Endothelial cell of umbilical vein (primary cell): ENCODE measurements at regions not wholly inside any gene's neighbourhood (a gene's known extent, or its start where the extent isn't known, plus 50 kb on each side); places are given as distances from the start of the nearest gene placed in this dataset.
A peak's percentile ranks its signal among the peaks of the same experiment; 100 is the strongest.

Source experiments
- BruUV-seq: library from RNA; stranded (reverse); fragments of 400-500 nt; replicated peaks from 2 replicates; lab custom pipeline; 2021; lab: Mats Ljungman, UMichigan
- CTCF ChIA-PET: fragments of 300-600, 350-600 bp; sonication (Branson Sonifier 250); formaldehyde crosslinking; loops from one replicate; lab custom pipeline; 2021; ENCODE audit warnings: antibody characterized with exemption, inconsistent platforms; lab: Charles Lee
- POLR2A ChIA-PET: fragments of 300-600, 350-600 bp; sonication (Branson Sonifier 250); formaldehyde crosslinking; loops from one replicate; lab custom pipeline; 2021; ENCODE audit warnings: antibody characterized with exemption, inconsistent platforms; lab: Charles Lee
- DNase-seq: peaks from one replicate; pipeline ENCODE4 v3.0.0-alpha.2; 2011; ENCODE audit warnings: low read depth, low spot score
- FAIRE-seq: peaks from 2 replicates; lab custom pipeline; 2011; peaks lifted over from hg19 to GRCh38; lab: Jason Lieb, UNC
- H2AFZ ChIP-seq: 2 replicates; pipeline ENCODE4 v1.6.0; 2012; ENCODE audit warnings: low read depth, low read length, control low read depth, inconsistent platforms
- H3K27ac ChIP-seq: 2 replicates; pipeline ENCODE4 v1.5.1; 2011; ENCODE audit warnings: low read depth, mild to moderate bottlenecking, control low read depth, low read length, moderate library complexity; ENCODE audit not compliant: insufficient read depth
- H3K27me3 ChIP-seq, 2 experiments: 2 replicates each; pipeline versions ENCODE4 v1.6.0 to v1.6.1; 2011; ENCODE audit warnings: low read length in 2 of 2, mixed read lengths in 1 of 2; ENCODE audit not compliant: control insufficient read depth in 2 of 2, insufficient read depth in 2 of 2
- H3K36me3 ChIP-seq, 2 experiments: 2 replicates in 1 of 2; 3 replicates in 1 of 2; pipeline ENCODE4 v1.5.1; 2011; ENCODE audit warnings: low read length in 2 of 2, mild to moderate bottlenecking in 1 of 2, moderate library complexity in 1 of 2; ENCODE audit not compliant: control insufficient read depth in 2 of 2, insufficient read depth in 2 of 2; ENCODE audit errors: extremely low read depth in 1 of 2
- H3K4me1 ChIP-seq: 3 replicates; pipeline ENCODE4 v1.5.1; 2011; ENCODE audit warnings: mild to moderate bottlenecking, low read length; ENCODE audit not compliant: control insufficient read depth, insufficient read depth; ENCODE audit errors: extremely low read depth
- H3K4me2 ChIP-seq: 2 replicates; pipeline ENCODE4 v1.6.1; 2011; ENCODE audit warnings: low read length, control low read depth, mixed read lengths; ENCODE audit not compliant: insufficient read depth
- H3K4me3 ChIP-seq, 3 experiments: fragments of 200-600 bp in 1 of 3; sonication (generic), shearing (Covaris generic) in 1 of 3; replicated peaks in 1 of 3; 2 replicates each; pipeline ENCODE4 v1.5.1; 2011 to 2016; ENCODE audit warnings: control low read depth in 3 of 3, low read length in 3 of 3, mild to moderate bottlenecking in 2 of 3, inconsistent platforms in 1 of 3, low read depth in 1 of 3, moderate library complexity in 1 of 3; ENCODE audit not compliant: insufficient read depth in 1 of 3
- H3K79me2 ChIP-seq: 2 replicates; pipeline ENCODE4 v1.6.0; 2012; ENCODE audit warnings: low read length, inconsistent platforms; ENCODE audit not compliant: control insufficient read depth, insufficient read depth
- H3K9ac ChIP-seq: replicated peaks from 2 replicates; pipeline ENCODE3; 2011; ENCODE audit warnings: low read length, control low read depth; ENCODE audit not compliant: insufficient read depth; ENCODE audit errors: extremely low read depth
- H3K9me1 ChIP-seq: replicated peaks from 3 replicates; pipeline ENCODE4 v1.6.0; 2011; ENCODE audit warnings: mild to moderate bottlenecking, low read length; ENCODE audit not compliant: control insufficient read depth, insufficient read depth; ENCODE audit errors: extremely low read depth
- H3K9me3 ChIP-seq: replicated peaks from 2 replicates; pipeline ENCODE4 v1.5.1; 2012; ENCODE audit warnings: low read length, inconsistent platforms; ENCODE audit not compliant: control insufficient read depth, insufficient read depth
- H4K20me1 ChIP-seq: replicated peaks from 2 replicates; pipeline ENCODE3; 2011; ENCODE audit warnings: mild to moderate bottlenecking, low read length; ENCODE audit not compliant: control insufficient read depth, insufficient read depth; ENCODE audit errors: extremely low read depth
- CTCF ChIP-seq, 2 donors: IDR thresholded peaks; 1 replicate in 1 of 2; 2 replicates in 1 of 2; pipeline ENCODE4 v1.5.1; 2011; ENCODE audit warnings: low read length in 2 of 2, mild to moderate bottlenecking in 2 of 2, moderate library complexity in 2 of 2, control low read depth in 1 of 2, inconsistent platforms in 1 of 2, low read depth in 1 of 2; ENCODE audit not compliant: insufficient read depth in 1 of 2; ENCODE audit errors: extremely low read depth in 1 of 2
- EZH2 ChIP-seq: IDR thresholded peaks from 2 replicates; pipeline ENCODE4 v1.6.1; 2012; ENCODE audit warnings: borderline replicate concordance, low read depth, mild to moderate bottlenecking, moderate library complexity, low read length, inconsistent platforms; ENCODE audit not compliant: severe bottlenecking
- FOS ChIP-seq: IDR thresholded peaks from 2 replicates; pipeline ENCODE4 v1.6.1; 2011; ENCODE audit warnings: mild to moderate bottlenecking, low read length, moderate library complexity, borderline replicate concordance; ENCODE audit not compliant: insufficient read depth
- GATA2 ChIP-seq: IDR thresholded peaks from 2 replicates; pipeline ENCODE4 v1.7.0; 2011; ENCODE audit warnings: low read depth, mild to moderate bottlenecking, moderate library complexity, mixed read lengths, low read length; ENCODE audit not compliant: insufficient read length, insufficient read depth
- JUN ChIP-seq: IDR thresholded peaks from 2 replicates; pipeline ENCODE4 v1.6.1; 2011; ENCODE audit warnings: borderline replicate concordance, low read depth; ENCODE audit not compliant: insufficient read length, insufficient read depth
- MYC ChIP-seq: IDR thresholded peaks from one replicate; pipeline ENCODE4 v1.6.1; 2011; ENCODE audit warnings: mild to moderate bottlenecking, low read depth, low read length
- POLR2A ChIP-seq: IDR thresholded peaks from 2 replicates; pipeline ENCODE4 v1.6.1; 2012; ENCODE audit warnings: low read depth, mild to moderate bottlenecking, control low read depth, low read length
- POLR2AphosphoS5 ChIP-seq: IDR thresholded peaks from 2 replicates; pipeline ENCODE4 v1.6.1; 2012; ENCODE audit warnings: low read depth, mild to moderate bottlenecking, control low read depth, low read length, moderate library complexity; ENCODE audit not compliant: insufficient read depth
- dilution Hi-C: fragments of 300-500 bp; cut with MboI; formaldehyde crosslinking; loops from one replicate; pipeline ENCODE4 v1.15.0; 2019; ENCODE audit warnings: low sequenced_read_pairs; ENCODE audit not compliant: extremely low pct_ligation_motif_present
- intact Hi-C: fragments of 100-400 bp; cut with micrococcal nuclease; formaldehyde crosslinking; loops from one replicate; pipeline ENCODE4 v1.10.0; 2022

GRCh38 chr1:94729267-94729666 lies 90.9 kb upstream of the SLC44A3 start:
- ChIA-PET POLR2A (no interaction called here), CTCF (interaction anchor here (0.9 to 1.4 kb wide), 3 partner anchors 10 to 60 kb away, joined by 3 read pairs; no protein-coding TSS in a partner anchor)
- Histone ChIP-seq H2AFZ (peak overlapping the region; percentile 40), H3K27ac (no peak overlapping the region), H3K9me1 (no peaks in the 10 kb centered on the region), H3K9ac (no peak overlapping the region), H3K4me2 (peak overlapping the region; percentile 43), H3K4me3 (peak overlapping the region in 1 of 3 experiments; percentile 28), H3K4me1 (peaks cover 17% of the 10 kb centered on the region), H3K9me3 (no peaks in the 10 kb centered on the region), H3K36me3 (no peaks in the 10 kb centered on the region), H3K27me3 (no peaks in the 10 kb centered on the region), H4K20me1 (no peaks in the 10 kb centered on the region), H3K79me2 (no peaks in the 10 kb centered on the region)
- DNase-seq (peak; percentile 71), FAIRE-seq (peak; percentile 95)
- dilution Hi-C loops, result no loop called here
- TF ChIP-seq FOS (peak; percentile 16), EZH2 (no peak), MYC (no peak), GATA2 (no peak)
- no TSS peak for BruUV-seq
- intact Hi-C loops, result loop anchor here (2.0 kb wide), 2 partner anchors 64 to 66 kb away; no protein-coding TSS in a partner anchor

- no peaks in the 10 kb centered on the region for H4K20me1 ChIP-seq
- H3K79me2 ChIP-seq, result no peaks in the 10 kb centered on the region
- no peak overlapping the region for H3K4me3 ChIP-seq
- H3K27me3 ChIP-seq, result no peaks in the 10 kb centered on the region
- peak; percentile 49 for FAIRE-seq
- H3K4me1 ChIP-seq, result peaks cover 17% of the 10 kb centered on the region
- dilution Hi-C loops (no loop called here), intact Hi-C loops (loop anchor here (2.0 kb wide), 2 partner anchors 63 to 67 kb away; no protein-coding TSS in a partner anchor)
- no peak overlapping the region for H2AFZ ChIP-seq
- no peak for TF ChIP-seq GATA2
- TF ChIP-seq FOS, result peak; percentile 79
- TF ChIP-seq JUN, result peak; percentile 50
- no peak for TF ChIP-seq POLR2AphosphoS5
- TF ChIP-seq POLR2A, result no peak
- TF ChIP-seq CTCF (IDR thresholded peaks at IDR 0.05; ENCODE audit: extremely low read depth in 1 of 2, insufficient read depth in 1 of 2, low read depth in 1 of 2, low read length in 2 of 2), result no peak
- no peak overlapping the region for H3K4me2 ChIP-seq
- POLR2A ChIA-PET, result no interaction called here
- no peaks in the 10 kb centered on the region for H3K9me1 ChIP-seq
- H3K9me3 ChIP-seq, result no peaks in the 10 kb centered on the region
- CTCF ChIA-PET, result interaction anchor here (1.4 kb wide), 1 partner anchor 11 kb away, joined by 3 read pairs; no protein-coding TSS in a partner anchor
- BruUV-seq, result no TSS peak
- H3K27ac ChIP-seq, result no peak overlapping the region
- no peak overlapping the region for H3K9ac ChIP-seq
- no peaks in the 10 kb centered on the region for H3K36me3 ChIP-seq
- peak; percentile 73 for DNase-seq
Observed at GRCh38 chr1:94727846-94728715, 92.1 kb upstream of the SLC44A3 start.
